Parathyroid adenoma (tissue), 2 donors: ENCODE measurements at regions not wholly inside any gene's neighbourhood (a gene's known extent, or its start where the extent isn't known, plus 50 kb on each side); places are given as distances from the start of the nearest gene placed in this dataset.

Source experiments
- H2AFZ ChIP-seq: fragments of 300-600 bp; sonication (generic); one replicate; pipeline ENCODE4 v1.7.0; 2017; ENCODE audit warnings: antibody characterized with exemption, mild to moderate bottlenecking
- H3K27ac ChIP-seq: fragments of 300-600 bp; sonication (generic); one replicate; pipeline ENCODE4 v1.7.0; 2017
- H3K27me3 ChIP-seq: fragments of 300-600 bp; sonication (generic); one replicate; pipeline ENCODE4 v1.7.0; 2017; ENCODE audit warnings: low read length; ENCODE audit not compliant: control insufficient read depth, insufficient read depth
- H3K36me3 ChIP-seq: fragments of 300-600 bp; sonication (generic); one replicate; pipeline ENCODE4 v1.7.0; 2017; ENCODE audit warnings: low read length; ENCODE audit not compliant: control insufficient read depth, insufficient read depth
- H3K4me1 ChIP-seq: fragments of 300-600 bp; sonication (generic); one replicate; pipeline ENCODE4 v1.7.0; 2017; ENCODE audit warnings: control low read depth
- H3K4me2 ChIP-seq: fragments of 300-600 bp; sonication (generic); one replicate; pipeline ENCODE4 v1.7.0; 2017; ENCODE audit warnings: low read length
- H3K4me3 ChIP-seq: fragments of 300-600 bp; sonication (generic); one replicate; pipeline ENCODE4 v1.7.0; 2017; ENCODE audit warnings: low read depth, low read length
- H3K79me2 ChIP-seq: fragments of 300-600 bp; sonication (generic); one replicate; pipeline ENCODE4 v1.7.0; 2017; ENCODE audit warnings: control low read depth
- H3K9ac ChIP-seq: fragments of 300-600 bp; sonication (generic); one replicate; pipeline ENCODE4 v1.7.0; 2017; ENCODE audit warnings: mild to moderate bottlenecking
- H3K9me3 ChIP-seq: fragments of 300-600 bp; sonication (generic); one replicate; pipeline ENCODE4 v1.7.0; 2017; ENCODE audit warnings: low read length; ENCODE audit not compliant: control insufficient read depth
- CTCF ChIP-seq: fragments of 300-600 bp; sonication (generic); IDR thresholded peaks from one replicate; pipeline ENCODE4 v1.7.0; 2017; ENCODE audit warnings: antibody characterized with exemption, mild to moderate bottlenecking
- donor health status: primary hyperparathyroidism.

GRCh38 chr11:95485115-95485900 lies 254.3 kb upstream of the SESN3 start:
- H3K9me3 ChIP-seq, result no peaks in the 10 kb centered on the region
- H2AFZ ChIP-seq, result no peak overlapping the region
- no peaks in the 10 kb centered on the region for H3K27me3 ChIP-seq
- no peak overlapping the region for H3K27ac ChIP-seq
- no peak overlapping the region for H3K9ac ChIP-seq
- H3K4me1 ChIP-seq, result no peaks in the 10 kb centered on the region
- H3K4me2 ChIP-seq, result no peak overlapping the region
- TF ChIP-seq CTCF, result no peak
- H3K36me3 ChIP-seq, result no peaks in the 10 kb centered on the region
- no peak overlapping the region for H3K4me3 ChIP-seq
- no peaks in the 10 kb centered on the region for H3K79me2 ChIP-seq

DNA sequence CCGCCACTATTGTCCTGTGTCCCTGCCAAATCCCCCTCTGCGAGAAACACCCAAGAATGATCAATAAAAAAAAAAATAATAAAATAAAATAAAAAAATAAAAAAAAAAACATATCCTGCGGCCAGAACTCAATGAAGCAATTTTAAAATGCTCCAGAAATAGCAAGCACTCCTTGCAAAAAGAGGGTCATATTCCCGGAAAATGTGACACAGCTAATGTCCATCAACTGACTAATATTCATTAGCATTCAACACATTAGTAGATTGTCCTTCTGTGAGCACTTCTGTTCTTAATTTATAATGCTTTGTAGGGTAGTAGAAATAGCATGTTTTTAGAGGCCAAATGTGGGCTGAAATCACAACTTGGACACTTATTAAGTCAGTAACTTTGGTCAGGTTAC lies 252.3 kb upstream of the SESN3 start:
- H3K27me3 ChIP-seq, result no peaks in the 10 kb centered on the region
- H3K79me2 ChIP-seq, result no peaks in the 10 kb centered on the region
- no peaks in the 10 kb centered on the region for H3K36me3 ChIP-seq
- no peak overlapping the region for H3K27ac ChIP-seq
- no peak overlapping the region for H3K4me2 ChIP-seq
- no peak overlapping the region for H2AFZ ChIP-seq
- no peaks in the 10 kb centered on the region for H3K4me1 ChIP-seq
- H3K9ac ChIP-seq, result no peak overlapping the region
- H3K9me3 ChIP-seq, result no peaks in the 10 kb centered on the region
- no peak overlapping the region for H3K4me3 ChIP-seq
- no peak for TF ChIP-seq CTCF

DNA sequence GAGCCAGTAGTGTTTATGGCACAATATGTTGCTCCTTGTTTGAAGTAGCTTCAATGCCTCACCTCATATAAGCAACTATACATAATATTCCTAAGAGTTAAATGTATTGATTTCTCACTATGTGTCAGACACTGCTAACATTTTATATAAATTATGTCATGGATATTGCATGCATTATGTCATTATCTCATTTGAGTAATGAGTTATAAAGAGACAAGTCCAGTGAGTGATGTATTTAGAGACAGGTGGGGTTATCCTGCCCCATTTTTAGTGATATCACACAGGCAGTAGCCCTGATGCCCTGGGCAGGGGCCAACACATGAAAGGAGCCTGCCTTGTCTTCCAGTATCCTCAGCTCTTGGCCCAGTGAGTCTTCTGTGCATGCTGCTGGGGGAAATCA lies 247.0 kb upstream of the SESN3 start:
- Histone ChIP-seq H3K4me3 (no peak overlapping the region), H3K36me3 (no peaks in the 10 kb centered on the region), H3K79me2 (no peaks in the 10 kb centered on the region), H3K27me3 (no peaks in the 10 kb centered on the region), H3K27ac (no peak overlapping the region), H3K9ac (no peak overlapping the region), H3K9me3 (no peaks in the 10 kb centered on the region), H3K4me2 (no peak overlapping the region), H2AFZ (no peak overlapping the region), H3K4me1 (no peaks in the 10 kb centered on the region)
- no peak for TF ChIP-seq CTCF

- H3K9ac ChIP-seq, result no peak overlapping the region
- no peaks in the 10 kb centered on the region for H3K27me3 ChIP-seq
- TF ChIP-seq CTCF, result no peak
- no peaks in the 10 kb centered on the region for H3K4me1 ChIP-seq
- H3K9me3 ChIP-seq, result no peaks in the 10 kb centered on the region
- H3K4me2 ChIP-seq, result no peak overlapping the region
- H3K4me3 ChIP-seq, result no peak overlapping the region
- H3K27ac ChIP-seq, result no peak overlapping the region
- no peaks in the 10 kb centered on the region for H3K79me2 ChIP-seq
- no peak overlapping the region for H2AFZ ChIP-seq
- H3K36me3 ChIP-seq, result no peaks in the 10 kb centered on the region
Observed at GRCh38 chr11:95469258-95469657, 238.3 kb upstream of the SESN3 start.

DNA sequence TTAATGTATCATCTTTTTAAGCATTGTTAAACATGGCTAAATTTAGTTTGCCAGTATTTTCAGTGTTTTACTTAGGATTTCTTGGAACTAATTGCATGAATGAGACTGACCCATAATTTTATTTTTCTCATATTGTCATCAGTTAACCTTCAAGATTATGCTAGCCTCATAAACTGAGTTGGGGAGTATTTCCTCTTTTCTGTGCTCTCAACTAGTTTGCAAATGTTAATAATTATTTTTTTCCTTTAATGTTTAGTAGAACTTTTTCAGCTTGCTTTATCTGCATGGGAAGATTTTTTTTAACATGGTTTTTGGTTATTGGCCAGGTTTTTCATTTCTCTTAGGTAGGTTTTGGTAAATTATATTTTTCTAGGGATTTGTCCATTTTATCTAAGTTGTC lies 235.4 kb upstream of the SESN3 start:
- Histone ChIP-seq H3K4me3 (no peak overlapping the region), H3K9ac (no peak overlapping the region), H2AFZ (no peak overlapping the region), H3K27ac (no peak overlapping the region), H3K4me2 (no peak overlapping the region), H3K9me3 (no peaks in the 10 kb centered on the region), H3K36me3 (no peaks in the 10 kb centered on the region), H3K27me3 (no peaks in the 10 kb centered on the region), H3K4me1 (no peaks in the 10 kb centered on the region), H3K79me2 (no peaks in the 10 kb centered on the region)
- no peak for TF ChIP-seq CTCF
